ENCODE measurements at regions not wholly inside any gene's neighbourhood (a gene's known extent, or its start where the extent isn't known, plus 50 kb on each side); places are given as distances from the start of the nearest gene placed in this dataset.

DNA sequence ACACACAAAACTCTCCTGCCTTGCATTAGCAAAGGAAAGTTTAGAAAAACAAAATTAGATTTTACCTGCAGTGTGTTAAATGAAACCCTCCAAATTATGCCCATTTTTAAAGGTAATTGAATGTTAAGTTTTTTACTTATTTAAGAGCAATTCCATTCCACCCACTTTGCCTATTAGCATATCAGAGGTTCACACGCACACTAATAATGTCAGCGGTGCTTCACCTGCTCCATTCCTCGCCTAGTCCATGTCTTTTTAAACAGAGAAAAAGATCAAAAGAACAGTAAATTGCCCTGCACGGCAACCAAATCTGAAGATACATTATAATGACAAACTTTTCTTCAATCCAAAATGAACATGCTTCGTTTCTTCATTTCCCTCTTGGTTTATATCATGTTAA is 97.3 kb upstream of the LRRN1 start:
- H3K36me3 Mint-ChIP-seq (ENCODE audit: low read depth) = no peaks in the 10 kb centered on the region
- DNase-seq = no peak
- no peak overlapping the region for H3K27ac Mint-ChIP-seq
- H3K4me3 Mint-ChIP-seq = no peak overlapping the region
- no peaks in the 10 kb centered on the region for H3K4me1 Mint-ChIP-seq (ENCODE audit: low read depth)
- H3K27me3 Mint-ChIP-seq = no peaks in the 10 kb centered on the region
- no peaks in the 10 kb centered on the region for H3K9me3 Mint-ChIP-seq

DNA sequence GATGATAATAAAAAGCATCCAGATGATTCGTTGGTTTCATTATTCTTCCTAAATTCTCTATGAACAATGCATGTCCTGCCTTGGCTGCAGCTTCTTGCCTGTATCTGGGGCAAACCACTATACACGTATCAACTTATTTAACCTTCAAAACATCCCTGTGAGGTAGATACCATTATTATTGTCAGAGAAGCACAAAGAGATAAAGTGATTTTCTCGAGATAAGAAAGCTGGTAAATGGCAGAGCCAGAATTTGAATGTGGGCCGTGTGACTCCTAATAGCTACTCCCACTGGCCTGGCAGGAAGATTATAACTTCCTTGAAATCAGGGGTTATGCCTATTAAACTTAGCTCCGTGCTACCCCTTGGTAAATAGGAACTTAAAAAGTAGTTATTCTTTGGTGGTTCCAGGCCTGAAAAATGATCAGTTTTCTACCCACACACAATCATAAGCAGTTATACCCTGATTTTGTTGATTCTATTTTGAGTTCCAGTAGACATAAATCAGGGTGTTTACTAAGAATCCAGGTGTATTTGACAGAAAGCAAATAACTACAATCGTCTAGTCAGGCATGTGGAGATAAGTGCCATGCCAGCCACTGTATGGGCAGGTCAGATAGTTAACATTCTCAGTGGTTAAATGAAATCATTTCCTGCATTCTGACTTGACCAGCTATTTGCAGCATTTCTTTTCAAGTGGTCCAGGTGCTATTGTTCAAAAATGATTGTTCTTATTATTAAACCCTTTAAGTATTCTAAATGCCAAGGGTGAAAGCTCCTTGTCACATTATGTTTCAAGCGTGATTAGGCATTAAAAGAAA is 99.2 kb upstream of the LRRN1 start:
- Mint-ChIP-seq H3K9me3 (no peaks in the 10 kb centered on the region), H3K4me3 (no peak overlapping the region), H3K27ac (no peak overlapping the region), H3K36me3 (ENCODE audit: low read depth) (no peaks in the 10 kb centered on the region), H3K27me3 (no peaks in the 10 kb centered on the region), H3K4me1 (ENCODE audit: low read depth) (no peaks in the 10 kb centered on the region)
- DNase-seq = no peak

DNA sequence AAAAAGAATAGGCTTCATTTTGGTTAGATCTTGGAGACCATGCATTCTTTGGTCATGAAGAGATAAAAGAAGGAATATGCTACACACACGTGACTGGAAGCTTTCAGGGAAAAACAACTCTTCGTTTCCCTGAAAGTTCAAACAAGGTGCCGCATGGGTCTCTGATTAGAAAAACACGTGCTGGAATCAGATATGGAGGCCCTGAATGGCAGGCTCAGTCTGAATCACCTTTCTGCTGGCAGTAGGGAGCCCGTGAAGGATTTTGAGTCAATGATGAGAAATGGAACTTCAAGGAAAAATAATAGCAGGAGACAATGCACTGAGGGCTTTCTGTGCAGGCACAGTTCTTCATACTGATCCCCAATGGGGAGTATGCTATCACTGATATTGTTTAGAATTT is 99.8 kb upstream of the LRRN1 start:
- DNase-seq = no peak
- H3K27me3 Mint-ChIP-seq = no peaks in the 10 kb centered on the region
- no peak overlapping the region for H3K27ac Mint-ChIP-seq
- H3K9me3 Mint-ChIP-seq = no peaks in the 10 kb centered on the region
- no peaks in the 10 kb centered on the region for H3K4me1 Mint-ChIP-seq (ENCODE audit: low read depth)
- H3K4me3 Mint-ChIP-seq = no peak overlapping the region
- no peaks in the 10 kb centered on the region for H3K36me3 Mint-ChIP-seq (ENCODE audit: low read depth)

DNA sequence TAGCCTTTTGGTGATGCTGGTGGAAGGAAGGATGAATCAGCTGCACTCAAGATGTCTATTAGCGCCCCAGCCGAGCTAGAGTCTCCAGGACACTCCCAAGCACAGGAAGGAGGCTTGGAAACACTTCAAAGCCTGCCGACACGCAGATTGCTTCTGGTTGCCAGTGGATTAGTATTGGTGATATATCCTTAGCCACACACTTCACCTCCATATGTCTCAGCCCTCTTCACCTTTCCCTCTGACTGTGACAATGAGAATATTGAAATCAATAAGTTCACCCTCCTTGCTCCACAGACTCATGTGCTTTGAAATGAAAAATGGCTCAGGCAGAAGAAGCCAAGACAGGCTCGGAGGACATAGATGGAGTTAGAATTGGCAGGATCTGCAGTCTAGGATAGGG is 102.9 kb upstream of the LRRN1 start:
- Mint-ChIP-seq H3K36me3 (ENCODE audit: low read depth) (no peaks in the 10 kb centered on the region), H3K9me3 (no peaks in the 10 kb centered on the region), H3K27ac (no peak overlapping the region), H3K4me3 (no peak overlapping the region), H3K4me1 (ENCODE audit: low read depth) (no peaks in the 10 kb centered on the region), H3K27me3 (no peaks in the 10 kb centered on the region)
- DNase-seq = no peak

DNA sequence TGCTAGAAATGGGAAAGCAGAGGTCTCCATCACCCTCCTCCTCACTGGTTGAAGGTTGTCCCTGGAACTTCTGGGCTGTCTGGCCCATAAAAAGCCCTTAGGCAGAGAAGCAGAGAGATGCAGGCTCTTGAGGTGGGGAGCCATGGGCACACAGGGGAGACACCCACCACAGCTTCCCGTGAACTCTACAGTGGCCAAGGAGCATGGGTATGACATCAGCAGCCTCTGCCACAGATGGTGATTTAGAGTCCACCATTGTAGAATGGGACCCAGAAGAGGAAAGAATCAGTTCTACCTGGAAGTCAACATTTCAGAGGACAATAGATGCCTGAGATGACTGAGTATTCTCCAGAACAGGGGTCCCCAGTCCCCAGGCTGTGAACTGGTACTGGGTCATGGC is 105.6 kb upstream of the LRRN1 start:
- Mint-ChIP-seq H3K27ac (no peak overlapping the region), H3K9me3 (no peaks in the 10 kb centered on the region), H3K4me1 (ENCODE audit: low read depth) (no peaks in the 10 kb centered on the region), H3K4me3 (no peak overlapping the region), H3K27me3 (no peaks in the 10 kb centered on the region), H3K36me3 (ENCODE audit: low read depth) (no peaks in the 10 kb centered on the region)
- DNase-seq = no peak

DNA sequence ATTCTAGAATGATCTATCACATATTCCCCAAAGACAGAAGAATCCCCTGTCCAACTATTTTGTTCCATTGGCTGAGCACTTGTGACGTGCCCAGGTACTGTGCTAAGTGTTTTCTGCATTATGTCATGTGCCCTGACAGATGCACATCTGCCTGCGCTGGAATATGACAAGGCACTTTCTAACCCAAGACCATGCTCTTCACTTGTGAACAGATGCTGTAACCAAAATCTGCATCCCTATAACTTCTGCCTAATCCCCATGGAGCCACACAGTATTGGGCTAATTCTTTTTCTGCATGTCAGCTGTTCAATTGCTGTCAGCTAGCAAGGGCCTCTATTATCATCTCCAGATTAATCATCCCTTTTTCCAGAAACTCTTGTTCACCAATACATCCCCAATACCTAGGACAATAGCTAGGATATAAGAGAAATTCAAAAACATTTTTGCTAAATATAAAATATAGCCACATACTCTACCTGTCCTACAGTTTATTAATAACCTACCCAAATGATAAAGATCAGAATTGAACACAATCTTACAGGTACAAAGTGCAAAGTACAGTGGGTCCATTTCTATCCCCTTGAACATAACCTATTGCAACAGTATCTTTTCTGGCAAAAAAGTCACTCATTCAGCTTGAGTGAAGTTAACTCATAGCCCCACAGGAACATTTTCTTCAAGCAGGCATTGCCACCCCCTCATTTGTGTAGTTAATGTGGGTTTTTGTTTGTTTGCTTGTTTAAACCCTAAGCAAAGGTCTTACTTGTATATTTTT is 109.4 kb upstream of the LRRN1 start:
- no peaks in the 10 kb centered on the region for H3K4me1 Mint-ChIP-seq (ENCODE audit: low read depth)
- H3K9me3 Mint-ChIP-seq = no peaks in the 10 kb centered on the region
- H3K36me3 Mint-ChIP-seq (ENCODE audit: low read depth) = no peaks in the 10 kb centered on the region
- H3K4me3 Mint-ChIP-seq = no peak overlapping the region
- H3K27me3 Mint-ChIP-seq = no peaks in the 10 kb centered on the region
- no peak for DNase-seq
- no peak overlapping the region for H3K27ac Mint-ChIP-seq

DNA sequence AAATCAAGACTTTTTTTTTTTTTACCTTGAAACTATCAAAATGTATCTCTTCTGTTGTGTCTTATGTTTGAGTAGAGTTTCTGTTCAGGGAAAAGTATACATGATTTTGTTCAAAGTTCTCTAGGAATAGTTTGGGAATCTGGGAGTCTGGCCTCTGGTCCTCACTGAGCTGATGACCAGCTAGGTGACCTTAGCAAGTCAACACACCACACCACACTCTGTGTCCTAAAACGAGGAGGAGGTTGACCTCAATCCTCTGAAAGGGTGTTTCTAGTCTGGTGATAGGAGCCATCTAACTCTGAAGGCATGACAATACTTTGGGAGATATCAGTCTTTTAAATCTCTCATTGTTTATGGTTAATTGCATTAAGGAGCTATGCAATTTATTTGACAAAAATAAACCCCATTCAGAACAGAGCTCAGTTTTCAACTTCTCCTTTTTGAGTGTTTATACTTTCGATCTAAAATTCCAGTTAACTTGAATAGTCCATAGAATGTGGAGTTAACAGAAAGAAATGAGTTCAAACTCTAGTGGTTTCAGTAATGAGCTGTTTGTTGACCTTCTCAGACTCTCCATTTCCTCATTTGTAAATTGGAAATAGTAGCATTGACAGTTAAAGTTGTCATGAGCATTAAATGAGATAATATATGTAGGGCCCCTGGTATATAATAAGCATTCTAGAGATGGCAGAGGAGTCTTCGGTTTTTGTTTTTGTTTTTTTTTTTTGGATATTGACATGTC is 112.2 kb upstream of the LRRN1 start:
- no peak overlapping the region for H3K27ac Mint-ChIP-seq
- H3K4me3 Mint-ChIP-seq = no peak overlapping the region
- no peaks in the 10 kb centered on the region for H3K4me1 Mint-ChIP-seq (ENCODE audit: low read depth)

DNA sequence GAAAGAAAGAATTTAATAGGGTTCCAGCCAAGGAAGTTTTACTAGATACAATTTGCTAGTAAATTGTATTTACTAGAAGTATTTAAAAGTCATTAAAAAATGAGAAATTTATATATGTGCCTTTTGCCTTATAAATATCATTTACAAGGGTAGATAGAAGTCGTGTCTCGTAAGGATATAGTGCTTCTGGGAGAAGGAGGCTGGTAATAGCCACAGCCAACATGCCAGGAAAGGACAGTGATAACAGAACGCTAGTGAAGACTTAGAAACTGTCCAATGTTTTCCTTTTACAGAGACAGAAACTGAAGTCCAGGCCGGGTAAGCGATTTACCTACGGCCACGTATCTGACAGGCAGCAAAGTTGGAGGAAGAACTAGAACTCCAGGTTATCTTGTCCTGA is 113.5 kb upstream of the LRRN1 start:
- no peaks in the 10 kb centered on the region for H3K27me3 Mint-ChIP-seq
- DNase-seq = no peak
- no peaks in the 10 kb centered on the region for H3K36me3 Mint-ChIP-seq (ENCODE audit: low read depth)
- no peaks in the 10 kb centered on the region for H3K4me1 Mint-ChIP-seq (ENCODE audit: low read depth)
- no peak overlapping the region for H3K27ac Mint-ChIP-seq
- no peaks in the 10 kb centered on the region for H3K9me3 Mint-ChIP-seq
- H3K4me3 Mint-ChIP-seq = no peak overlapping the region

More for the DNA sequence above, 112.2 kb upstream of the LRRN1 start:
- no peaks in the 10 kb centered on the region for H3K36me3 Mint-ChIP-seq (ENCODE audit: low read depth)
- H3K9me3 Mint-ChIP-seq = no peaks in the 10 kb centered on the region
- DNase-seq = no peak
- no peaks in the 10 kb centered on the region for H3K27me3 Mint-ChIP-seq

DNA sequence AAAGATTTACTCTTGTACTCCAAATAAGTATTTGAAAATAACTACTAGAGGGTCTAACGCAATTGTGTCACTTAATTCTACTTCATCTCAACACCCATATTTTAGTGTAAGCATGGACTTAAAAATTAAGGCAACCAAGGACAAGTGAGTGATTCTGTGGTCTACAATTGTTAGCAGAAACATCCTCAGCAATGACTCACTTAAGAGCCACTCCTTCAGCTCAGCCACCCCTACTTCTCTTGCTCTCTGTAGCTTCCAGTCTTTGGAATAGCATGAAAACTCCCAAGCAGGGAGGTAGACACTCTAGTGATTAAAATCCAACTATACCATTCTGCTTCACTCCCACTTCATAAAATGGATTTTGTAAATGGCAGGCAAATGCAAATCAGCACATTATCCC is 116.0 kb upstream of the LRRN1 start:
- Mint-ChIP-seq H3K27me3 (no peaks in the 10 kb centered on the region), H3K4me1 (ENCODE audit: low read depth) (no peaks in the 10 kb centered on the region), H3K27ac (no peak overlapping the region), H3K36me3 (ENCODE audit: low read depth) (no peaks in the 10 kb centered on the region), H3K9me3 (peaks cover 3% of the 10 kb centered on the region), H3K4me3 (no peak overlapping the region)
- DNase-seq = no peak

DNA sequence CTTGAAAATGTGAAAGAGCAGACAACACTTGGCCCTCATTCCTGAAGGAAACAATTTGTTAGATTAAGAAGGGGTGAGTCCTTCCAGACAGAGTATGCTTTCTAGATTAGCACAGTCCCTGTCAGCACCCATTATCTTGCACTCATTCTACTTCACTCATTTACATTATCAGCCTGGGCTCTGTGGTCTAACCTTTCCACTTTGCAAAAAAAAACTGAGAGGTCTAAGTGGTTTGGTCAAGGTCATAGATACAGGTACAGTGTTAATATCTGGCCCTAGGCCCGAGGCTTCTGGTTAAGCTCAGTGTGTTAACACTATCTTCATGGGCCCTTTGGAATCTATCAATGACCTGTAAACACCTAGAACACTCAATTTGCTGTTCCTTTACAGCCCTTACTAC is 123.4 kb upstream of the LRRN1 start:
- H3K4me1 Mint-ChIP-seq (ENCODE audit: low read depth) = no peaks in the 10 kb centered on the region
- no peak overlapping the region for H3K27ac Mint-ChIP-seq
- no peak overlapping the region for H3K4me3 Mint-ChIP-seq
- H3K9me3 Mint-ChIP-seq = peaks cover 5% of the 10 kb centered on the region
- H3K27me3 Mint-ChIP-seq = no peaks in the 10 kb centered on the region
- no peaks in the 10 kb centered on the region for H3K36me3 Mint-ChIP-seq (ENCODE audit: low read depth)
- DNase-seq = no peak

DNA sequence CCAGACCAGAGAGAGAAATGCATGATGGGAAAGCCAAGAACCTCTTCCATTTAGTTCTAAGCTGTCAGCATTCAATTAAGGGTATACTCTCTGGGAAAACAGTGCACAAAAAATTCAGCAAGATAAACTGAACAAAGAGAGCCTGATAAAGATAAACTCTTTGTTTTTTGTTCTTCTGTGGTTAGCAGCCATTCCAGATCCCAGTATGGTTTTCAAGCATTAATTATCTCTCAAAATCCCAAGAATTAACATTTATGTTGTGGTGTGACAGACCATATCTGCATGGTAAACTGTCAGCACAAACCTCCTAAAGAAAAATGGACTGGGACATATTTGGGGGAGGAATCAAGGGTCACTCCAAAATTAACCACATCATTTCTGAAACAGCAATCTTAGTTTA is 124.0 kb upstream of the LRRN1 start:
- DNase-seq = no peak
- no peaks in the 10 kb centered on the region for H3K4me1 Mint-ChIP-seq (ENCODE audit: low read depth)
- H3K9me3 Mint-ChIP-seq = peaks cover 5% of the 10 kb centered on the region
- no peaks in the 10 kb centered on the region for H3K36me3 Mint-ChIP-seq (ENCODE audit: low read depth)
- no peak overlapping the region for H3K27ac Mint-ChIP-seq
- no peaks in the 10 kb centered on the region for H3K27me3 Mint-ChIP-seq
- H3K4me3 Mint-ChIP-seq = no peak overlapping the region

DNA sequence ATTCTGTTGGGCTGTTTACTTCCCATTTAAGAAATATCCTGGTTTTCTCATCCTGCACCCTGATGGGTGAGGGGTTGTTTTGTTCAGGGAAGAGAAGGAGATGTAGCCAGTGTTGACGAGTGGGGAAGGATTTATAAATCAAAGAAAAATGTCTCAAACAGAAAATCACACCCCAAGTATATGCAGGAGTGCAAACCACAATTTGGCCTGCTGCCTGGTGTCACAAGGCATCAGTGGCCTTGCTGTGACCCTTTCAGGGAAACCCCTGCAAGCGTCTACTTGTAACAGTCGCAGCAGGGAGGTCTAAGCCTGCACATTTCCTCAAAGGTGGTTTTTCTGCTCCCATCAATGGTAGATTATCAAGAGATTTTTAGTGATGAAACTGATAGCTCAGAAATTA is 132.6 kb upstream of the LRRN1 start:
- Mint-ChIP-seq H3K9me3 (peaks cover 2% of the 10 kb centered on the region), H3K4me3 (no peak overlapping the region), H3K36me3 (ENCODE audit: low read depth) (no peaks in the 10 kb centered on the region), H3K27me3 (peaks cover 12% of the 10 kb centered on the region), H3K27ac (no peak overlapping the region), H3K4me1 (ENCODE audit: low read depth) (peaks cover 3% of the 10 kb centered on the region)
- DNase-seq = no peak

DNA sequence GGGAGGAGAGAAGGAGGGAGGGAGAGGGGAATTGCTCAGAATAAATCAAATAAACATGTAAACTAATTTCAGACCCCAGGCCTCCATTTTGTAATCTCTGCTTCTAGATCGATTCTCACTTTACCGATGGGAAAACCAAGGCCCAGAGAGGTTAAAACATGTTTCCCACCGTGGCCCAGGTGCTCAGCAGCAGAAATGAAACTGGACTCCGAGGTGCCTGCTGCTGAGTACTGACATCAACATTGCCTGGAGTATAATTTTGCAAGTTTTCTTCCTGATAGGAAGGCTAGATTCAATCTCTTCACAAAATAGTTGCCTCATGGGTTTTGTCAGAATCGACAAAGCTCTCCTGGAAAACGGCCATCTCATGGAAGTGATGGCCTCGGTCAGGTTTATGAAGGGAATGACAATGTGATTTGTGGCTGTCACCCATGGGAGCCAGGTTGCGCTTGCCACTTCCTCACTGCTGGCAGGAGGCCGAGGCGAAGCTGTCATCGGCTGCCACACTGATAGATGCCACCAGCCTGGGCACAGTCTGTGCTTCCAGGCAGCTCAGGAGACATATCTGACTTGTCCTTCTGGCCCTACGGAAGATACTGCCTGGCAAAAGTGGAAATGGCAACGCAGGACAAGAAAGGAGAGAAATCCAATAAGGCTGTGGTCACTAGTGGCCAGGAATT is 133.1 kb upstream of the LRRN1 start:
- peaks cover 3% of the 10 kb centered on the region for H3K4me1 Mint-ChIP-seq (ENCODE audit: low read depth)
- no peak overlapping the region for H3K4me3 Mint-ChIP-seq
- H3K9me3 Mint-ChIP-seq = peaks cover 2% of the 10 kb centered on the region
- H3K36me3 Mint-ChIP-seq (ENCODE audit: low read depth) = no peaks in the 10 kb centered on the region
- peaks cover 12% of the 10 kb centered on the region for H3K27me3 Mint-ChIP-seq
- no peak overlapping the region for H3K27ac Mint-ChIP-seq
- no peak for DNase-seq

DNA sequence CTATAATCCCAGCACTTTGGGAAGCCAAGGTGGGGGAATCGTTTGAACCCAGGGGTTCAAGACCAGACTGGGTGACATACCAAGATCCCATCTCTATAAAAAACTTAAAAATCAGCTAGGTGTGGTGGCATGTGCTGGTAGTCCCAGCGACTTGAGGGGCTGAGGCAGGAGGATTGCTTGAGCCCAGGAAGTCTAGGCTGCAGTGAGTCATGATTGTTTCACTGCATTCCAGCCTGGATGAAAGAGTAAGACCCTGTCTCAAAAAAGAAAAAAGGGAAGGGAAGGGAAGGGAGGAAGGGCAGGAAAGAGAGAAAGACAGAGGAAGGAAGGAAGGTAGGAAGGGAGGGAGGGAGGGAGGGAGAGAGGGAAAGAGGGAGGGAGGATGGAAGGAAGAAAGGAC is 133.7 kb upstream of the LRRN1 start:
- H3K27me3 Mint-ChIP-seq = peaks cover 12% of the 10 kb centered on the region
- no peaks in the 10 kb centered on the region for H3K36me3 Mint-ChIP-seq (ENCODE audit: low read depth)
- H3K9me3 Mint-ChIP-seq = peaks cover 2% of the 10 kb centered on the region
- no peak overlapping the region for H3K27ac Mint-ChIP-seq
- H3K4me3 Mint-ChIP-seq = no peak overlapping the region
- no peak for DNase-seq
- H3K4me1 Mint-ChIP-seq (ENCODE audit: low read depth) = peaks cover 3% of the 10 kb centered on the region
